ENCODE measurements at regions not wholly inside any gene's neighbourhood (a gene's known extent, or its start where the extent isn't known, plus 50 kb on each side); places are given as distances from the start of the nearest gene placed in this dataset.
"Not testable (repeated sequence)": the region's sequence is repeated elsewhere in the genome, so short reads cannot be mapped to it uniquely, and the experiment has no call there.

GRCh38 chr2:175872721-175873120 lies 129.3 kb downstream of the LNPK start:
- DNase-seq (ENCODE audit: low read depth in 2 of 3, low spot score in 1 of 3): no peak

- DNase-seq (ENCODE audit: low read depth in 2 of 3, low spot score in 1 of 3): no peak
Measured at GRCh38 chr2:175872005-175872348, 130.1 kb downstream of the LNPK start.

GRCh38 chr2:175871331-175872004 lies 130.6 kb downstream of the LNPK start:
- DNase-seq (ENCODE audit: low read depth in 2 of 3, low spot score in 1 of 3): no peak

- no peak for DNase-seq (ENCODE audit: low read depth in 2 of 3, low spot score in 1 of 3)
Measured at GRCh38 chr2:175865716-175866115, 136.4 kb downstream of the LNPK start.

- no peak for DNase-seq (ENCODE audit: low read depth in 2 of 3, low spot score in 1 of 3)
Measured at GRCh38 chr2:175864137-175864850, 137.8 kb downstream of the LNPK start.

GRCh38 chr2:175861958-175862357 lies 140.1 kb downstream of the LNPK start:
- no peak for DNase-seq (ENCODE audit: low read depth in 2 of 3, low spot score in 1 of 3)

GRCh38 chr2:175855794-175856453 lies 146.1 kb downstream of the LNPK start:
- no peak for DNase-seq (ENCODE audit: low read depth in 2 of 3, low spot score in 1 of 3)

GRCh38 chr2:175855236-175855635 lies 146.8 kb downstream of the LNPK start:
- no peak for DNase-seq (ENCODE audit: low read depth in 2 of 3, low spot score in 1 of 3)

GRCh38 chr2:175854665-175855064 lies 147.4 kb downstream of the LNPK start:
- DNase-seq (ENCODE audit: low read depth in 2 of 3, low spot score in 1 of 3): no peak

GRCh38 chr2:175854129-175854528 lies 147.9 kb downstream of the LNPK start:
- no peak for DNase-seq (ENCODE audit: low read depth in 2 of 3, low spot score in 1 of 3)

GRCh38 chr2:175853616-175853890 lies 148.5 kb downstream of the LNPK start:
- no peak for DNase-seq (ENCODE audit: low read depth in 2 of 3, low spot score in 1 of 3)

GRCh38 chr2:175852879-175853615 lies 149.0 kb downstream of the LNPK start:
- DNase-seq (ENCODE audit: low read depth in 2 of 3, low spot score in 1 of 3): no peak

- no peak for DNase-seq (ENCODE audit: low read depth in 2 of 3, low spot score in 1 of 3)
Measured at GRCh38 chr2:175847128-175847527, 154.9 kb downstream of the LNPK start.

GRCh38 chr2:175844169-175844568 lies 157.9 kb downstream of the LNPK start:
- DNase-seq (ENCODE audit: low read depth in 2 of 3, low spot score in 1 of 3): no peak

- no peak for DNase-seq (ENCODE audit: low read depth in 2 of 3, low spot score in 1 of 3)
Measured at GRCh38 chr2:175843625-175844024, 158.4 kb downstream of the LNPK start.

GRCh38 chr2:175842996-175843395 lies 159.1 kb downstream of the LNPK start:
- no peak for DNase-seq (ENCODE audit: low read depth in 2 of 3, low spot score in 1 of 3)

- not testable (repeated sequence) for DNase-seq (ENCODE audit: low read depth in 2 of 3, low spot score in 1 of 3)
Measured at GRCh38 chr2:175840765-175841164, 161.3 kb downstream of the LNPK start.

GRCh38 chr2:175840256-175840655 lies 161.8 kb downstream of the LNPK start:
- no peak for DNase-seq (ENCODE audit: low read depth in 2 of 3, low spot score in 1 of 3)

- DNase-seq (ENCODE audit: low read depth in 2 of 3, low spot score in 1 of 3): no peak
Measured at GRCh38 chr2:175838979-175839378, 163.1 kb downstream of the LNPK start.

- DNase-seq (ENCODE audit: low read depth in 2 of 3, low spot score in 1 of 3): no peak
Measured at GRCh38 chr2:175837046-175837445, 165.0 kb downstream of the LNPK start.

- DNase-seq (ENCODE audit: low read depth in 2 of 3, low spot score in 1 of 3): no peak
Measured at GRCh38 chr2:175836361-175836760, 165.7 kb downstream of the LNPK start.

- DNase-seq (ENCODE audit: low read depth in 2 of 3, low spot score in 1 of 3): no peak
Measured at GRCh38 chr2:175834477-175834876, 167.6 kb downstream of the LNPK start.

Data from stimulated activated CD4-positive, alpha-beta T cell treated with anti-CD3 and anti-CD28 coated beads, Interleukin-12 subunit alpha, Interleukin-12 subunit beta, amount 100 ng/mL, for 48 hours (primary cell).